Trophoblast cell (in vitro differentiated cells and primary cell): ENCODE measurements at regions not wholly inside any gene's neighbourhood (a gene's known extent, or its start where the extent isn't known, plus 50 kb on each side); places are given as distances from the start of the nearest gene placed in this dataset.

ENCODE experiments used
- DNase-seq, 2 donors: peaks; one replicate each; pipeline ENCODE4 v3.0.0-alpha.2; 2016
- H2AFZ ChIP-seq: 2 replicates; pipeline ENCODE4 v1.6.1; 2013; ENCODE audit warnings: low read length, moderate library complexity, mild to moderate bottlenecking; ENCODE audit not compliant: insufficient read depth, poor library complexity
- H2AK5ac ChIP-seq: 2 replicates; pipeline ENCODE4 v1.6.1; 2013; ENCODE audit warnings: mild to moderate bottlenecking, low read length
- H2BK120ac ChIP-seq: 2 replicates; pipeline ENCODE4 v1.6.1; 2013; ENCODE audit warnings: low read length, mild to moderate bottlenecking, moderate library complexity; ENCODE audit not compliant: insufficient read depth, poor library complexity
- H2BK12ac ChIP-seq: 2 replicates; pipeline ENCODE4 v1.6.1; 2013; ENCODE audit warnings: mild to moderate bottlenecking, low read length, moderate library complexity
- H2BK5ac ChIP-seq: 2 replicates; pipeline ENCODE4 v1.6.1; 2013; ENCODE audit warnings: low read length, low read depth, moderate library complexity, mild to moderate bottlenecking; ENCODE audit not compliant: poor library complexity
- H3K14ac ChIP-seq: 2 replicates; pipeline ENCODE4 v1.6.1; 2013; ENCODE audit warnings: mild to moderate bottlenecking, low read length
- H3K18ac ChIP-seq: 2 replicates; pipeline ENCODE4 v1.6.1; 2013; ENCODE audit warnings: mild to moderate bottlenecking, low read length
- H3K23ac ChIP-seq: 2 replicates; pipeline ENCODE4 v1.6.1; 2013; ENCODE audit warnings: low read length
- H3K27ac ChIP-seq: 2 replicates; pipeline ENCODE4 v1.5.1; 2013; ENCODE audit warnings: low read depth, mild to moderate bottlenecking, inconsistent platforms, low read length, moderate library complexity
- H3K27me3 ChIP-seq: 2 replicates; pipeline ENCODE4 v1.6.1; 2013; ENCODE audit warnings: inconsistent platforms, mild to moderate bottlenecking, low read length, moderate library complexity; ENCODE audit not compliant: insufficient read depth
- H3K36me3 ChIP-seq, 2 experiments: 1 replicate in 1 of 2; 2 replicates in 1 of 2; pipeline ENCODE4 v1.6.1; 2013; ENCODE audit warnings: low read length in 2 of 2, mild to moderate bottlenecking in 2 of 2, moderate library complexity in 1 of 2; ENCODE audit not compliant: insufficient read depth in 2 of 2, control insufficient read depth in 1 of 2
- H3K4ac ChIP-seq: 2 replicates; pipeline ENCODE4 v1.6.1; 2013; ENCODE audit warnings: low read depth, mild to moderate bottlenecking, low read length, moderate library complexity
- H3K4me1 ChIP-seq, 2 experiments: 1 replicate in 1 of 2; 2 replicates in 1 of 2; pipeline ENCODE4 v1.6.1; 2013; ENCODE audit warnings: low read length in 2 of 2, mild to moderate bottlenecking in 2 of 2, moderate library complexity in 1 of 2; ENCODE audit not compliant: insufficient read depth in 2 of 2, control insufficient read depth in 1 of 2
- H3K4me2 ChIP-seq: 2 replicates; pipeline ENCODE4 v1.6.1; 2013; ENCODE audit warnings: inconsistent platforms, mild to moderate bottlenecking, low read length, moderate library complexity
- H3K4me3 ChIP-seq: 2 replicates; pipeline ENCODE4 v1.5.1; 2013; ENCODE audit warnings: mild to moderate bottlenecking, low read depth, low read length, inconsistent platforms
- H3K79me1 ChIP-seq: one replicate; pipeline ENCODE4 v1.6.1; 2013; ENCODE audit warnings: low read length
- H3K79me2 ChIP-seq: 2 replicates; pipeline ENCODE4 v1.6.1; 2013; ENCODE audit warnings: low read length, mild to moderate bottlenecking; ENCODE audit not compliant: control insufficient read depth, insufficient read depth, poor library complexity
- H3K9ac ChIP-seq: 2 replicates; pipeline ENCODE4 v1.6.1; 2013; ENCODE audit warnings: mild to moderate bottlenecking, low read length
- H3K9me3 ChIP-seq: 2 replicates; pipeline ENCODE4 v1.6.1; 2013; ENCODE audit warnings: low read depth, mild to moderate bottlenecking, control low read depth, inconsistent platforms, low read length; ENCODE audit not compliant: insufficient read depth
- H4K12ac ChIP-seq: 2 replicates; pipeline ENCODE4 v1.6.1; 2013; ENCODE audit warnings: low read depth, mild to moderate bottlenecking, low read length, moderate library complexity
- H4K8ac ChIP-seq: 2 replicates; pipeline ENCODE4 v1.6.1; 2013; ENCODE audit warnings: low read depth, mild to moderate bottlenecking, low read length, moderate library complexity
- H4K91ac ChIP-seq: one replicate; pipeline ENCODE4 v1.6.1; 2013; ENCODE audit warnings: low read depth, mild to moderate bottlenecking, low read length, moderate library complexity
- WGBS: extraction: QIAGEN DNeasy Blood & Tissue Kit; methylation state at CpG from one replicate; pipeline ENCODE4 v1.1.7; 2013; ENCODE audit warnings: missing lambda C conversion rate; ENCODE audit not compliant: insufficient read length, insufficient coverage; ENCODE audit errors: extremely low coverage; 5-methylcytosine and 5-hydroxymethylcytosine counted together

- Histone ChIP-seq H3K9me3 (no peaks in the 10 kb centered on the region), H3K4ac (no peak overlapping the region), H3K14ac (no peak overlapping the region)
These were observed 365.6 kb upstream of the UBE2E3 start for GRCh38 chr2:180614776-180615175.

GRCh38 chr2:180609626-180610340, 370.6 kb upstream of the UBE2E3 start:
- H3K18ac ChIP-seq = no peak overlapping the region
- H3K4me2 ChIP-seq = no peak overlapping the region

More at GRCh38 chr2:180614776-180615175, 365.6 kb upstream of the UBE2E3 start:
- Histone ChIP-seq H4K12ac (no peak overlapping the region), H2AFZ (no peak overlapping the region), H3K27ac (no peak overlapping the region), H2BK5ac (no peak overlapping the region), H3K36me3 (no peaks in the 10 kb centered on the region), H3K79me2 (no peaks in the 10 kb centered on the region), H3K4me1 (no peaks in the 10 kb centered on the region), H3K9ac (no peak overlapping the region), H2BK12ac (no peak overlapping the region), H4K8ac (no peak overlapping the region), H3K23ac (no peak overlapping the region), H3K4me2 (no peak overlapping the region), H4K91ac (no peak overlapping the region), H3K4me3 (no peak overlapping the region), H2AK5ac (no peak overlapping the region), H2BK120ac (no peak overlapping the region), H3K79me1 (no peaks in the 10 kb centered on the region), H3K18ac (no peak overlapping the region), H3K27me3 (no peaks in the 10 kb centered on the region)
- WGBS = no CpG with 5 or more reads among the region's 2 CpGs
- DNase-seq = no peak

GRCh38 chr2:180607514-180608049, 372.8 kb upstream of the UBE2E3 start:
- H3K79me2 ChIP-seq = no peaks in the 10 kb centered on the region
- H3K4me3 ChIP-seq = no peak overlapping the region
- no peak overlapping the region for H3K18ac ChIP-seq
- H3K4ac ChIP-seq = no peak overlapping the region
- H3K4me1 ChIP-seq = no peaks in the 10 kb centered on the region
- H4K91ac ChIP-seq = no peak overlapping the region
- no peak overlapping the region for H2BK120ac ChIP-seq
- no peak overlapping the region for H4K8ac ChIP-seq
- no peak overlapping the region for H2BK5ac ChIP-seq
- no peak overlapping the region for H3K23ac ChIP-seq
- no peak overlapping the region for H3K14ac ChIP-seq
- H3K27me3 ChIP-seq = no peaks in the 10 kb centered on the region
- H3K27ac ChIP-seq = no peak overlapping the region
- no peak overlapping the region for H2AK5ac ChIP-seq
- no peak overlapping the region for H3K4me2 ChIP-seq
- H3K79me1 ChIP-seq = no peaks in the 10 kb centered on the region
- DNase-seq = no peak
- H3K9me3 ChIP-seq = no peaks in the 10 kb centered on the region
- no CpG with 5 or more reads among the region's 4 CpGs for WGBS
- no peak overlapping the region for H2BK12ac ChIP-seq
- H3K36me3 ChIP-seq = no peaks in the 10 kb centered on the region
- no peak overlapping the region for H2AFZ ChIP-seq
- no peak overlapping the region for H4K12ac ChIP-seq
- no peak overlapping the region for H3K9ac ChIP-seq

More at GRCh38 chr2:180609626-180610340, 370.6 kb upstream of the UBE2E3 start:
- no CpG with 5 or more reads among the region's 3 CpGs for WGBS
- Histone ChIP-seq H2AK5ac (no peak overlapping the region), H2AFZ (no peak overlapping the region), H3K4ac (no peak overlapping the region), H3K27ac (no peak overlapping the region), H4K8ac (no peak overlapping the region), H4K12ac (no peak overlapping the region), H3K9ac (no peak overlapping the region), H4K91ac (no peak overlapping the region), H3K79me1 (no peaks in the 10 kb centered on the region), H3K23ac (no peak overlapping the region), H3K14ac (no peak overlapping the region), H3K79me2 (no peaks in the 10 kb centered on the region), H3K4me3 (no peak overlapping the region), H3K4me1 (no peaks in the 10 kb centered on the region), H2BK120ac (no peak overlapping the region), H3K36me3 (no peaks in the 10 kb centered on the region), H3K27me3 (no peaks in the 10 kb centered on the region), H2BK12ac (no peak overlapping the region), H3K9me3 (no peaks in the 10 kb centered on the region), H2BK5ac (no peak overlapping the region)
- DNase-seq = no peak

- Histone ChIP-seq H4K8ac (no peak overlapping the region), H3K4ac (no peak overlapping the region), H3K27ac (no peak overlapping the region), H2BK5ac (no peak overlapping the region), H2BK120ac (no peak overlapping the region), H2AK5ac (no peak overlapping the region), H3K9me3 (no peaks in the 10 kb centered on the region), H3K4me2 (no peak overlapping the region), H3K4me1 (no peaks in the 10 kb centered on the region), H3K9ac (no peak overlapping the region), H2BK12ac (no peak overlapping the region), H3K23ac (no peak overlapping the region), H4K91ac (no peak overlapping the region), H3K18ac (no peak overlapping the region), H3K36me3 (no peaks in the 10 kb centered on the region), H3K27me3 (no peaks in the 10 kb centered on the region), H3K79me2 (no peaks in the 10 kb centered on the region), H3K14ac (no peak overlapping the region), H4K12ac (no peak overlapping the region), H2AFZ (no peak overlapping the region), H3K79me1 (no peaks in the 10 kb centered on the region), H3K4me3 (no peak overlapping the region)
- no CpG with 5 or more reads among the region's 4 CpGs for WGBS
- peak; percentile 38 to 81 for DNase-seq
These were observed 376.3 kb upstream of the UBE2E3 start for GRCh38 chr2:180604077-180604476.
